ENCODE measurements at regions not wholly inside any gene's neighbourhood (a gene's known extent, or its start where the extent isn't known, plus 50 kb on each side); places are given as distances from the start of the nearest gene placed in this dataset.

DNA sequence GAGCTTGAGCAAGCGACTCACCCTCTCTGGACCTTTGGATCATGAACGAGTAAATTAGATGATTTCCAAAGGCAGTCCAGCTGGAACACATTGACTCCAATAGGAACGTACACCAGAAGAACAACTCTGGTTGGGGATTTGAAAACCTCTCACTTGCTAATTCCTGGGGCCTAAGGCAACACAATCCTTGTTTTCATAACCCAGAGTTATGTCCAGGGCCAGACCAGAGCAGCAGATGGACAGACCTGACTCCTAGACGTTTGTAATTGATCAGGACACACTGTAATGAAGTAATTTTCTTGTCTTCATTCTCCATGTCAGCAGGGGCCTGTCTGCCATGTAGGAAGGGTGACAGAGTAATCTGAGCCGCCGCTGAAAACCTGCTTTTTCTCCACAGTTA is 283.9 kb downstream of the IDS start:
- no peak for DNase-seq (ENCODE audit: low read depth)
- TF ChIP-seq, protein P1, sequence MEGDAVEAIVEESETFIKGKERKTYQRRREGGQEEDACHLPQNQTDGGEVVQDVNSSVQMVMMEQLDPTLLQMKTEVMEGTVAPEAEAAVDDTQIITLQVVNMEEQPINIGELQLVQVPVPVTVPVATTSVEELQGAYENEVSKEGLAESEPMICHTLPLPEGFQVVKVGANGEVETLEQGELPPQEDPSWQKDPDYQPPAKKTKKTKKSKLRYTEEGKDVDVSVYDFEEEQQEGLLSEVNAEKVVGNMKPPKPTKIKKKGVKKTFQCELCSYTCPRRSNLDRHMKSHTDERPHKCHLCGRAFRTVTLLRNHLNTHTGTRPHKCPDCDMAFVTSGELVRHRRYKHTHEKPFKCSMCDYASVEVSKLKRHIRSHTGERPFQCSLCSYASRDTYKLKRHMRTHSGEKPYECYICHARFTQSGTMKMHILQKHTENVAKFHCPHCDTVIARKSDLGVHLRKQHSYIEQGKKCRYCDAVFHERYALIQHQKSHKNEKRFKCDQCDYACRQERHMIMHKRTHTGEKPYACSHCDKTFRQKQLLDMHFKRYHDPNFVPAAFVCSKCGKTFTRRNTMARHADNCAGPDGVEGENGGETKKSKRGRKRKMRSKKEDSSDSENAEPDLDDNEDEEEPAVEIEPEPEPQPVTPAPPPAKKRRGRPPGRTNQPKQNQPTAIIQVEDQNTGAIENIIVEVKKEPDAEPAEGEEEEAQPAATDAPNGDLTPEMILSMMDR (conservative IDR thresholded peaks at IDR 0.05; ENCODE audit: low read depth, low read length) = no peak
- H3K4me3 ChIP-seq (ENCODE audit: low read depth, low read length) = no peak overlapping the region

DNA sequence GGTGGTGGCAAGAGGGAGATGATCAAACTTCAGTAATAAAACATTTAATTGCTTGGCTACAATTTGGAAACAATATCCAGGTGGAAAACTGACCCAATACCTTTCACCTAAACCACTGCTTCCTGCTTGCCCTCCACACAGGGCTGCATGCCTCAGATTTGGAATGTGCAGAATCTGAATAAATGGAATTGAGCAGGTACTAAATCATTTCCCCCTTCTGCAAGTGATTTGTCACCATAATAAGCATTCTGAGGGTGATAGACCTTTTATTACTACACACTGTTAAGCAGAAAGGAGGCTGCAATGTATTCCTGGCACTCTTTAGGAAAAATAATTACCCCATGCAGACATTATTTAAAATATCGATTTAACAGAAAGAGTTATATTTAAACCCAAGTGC is 291.8 kb downstream of the IDS start:
- no peak overlapping the region for H3K4me3 ChIP-seq (ENCODE audit: low read depth, low read length)
- TF ChIP-seq, protein P1 (conservative IDR thresholded peaks at IDR 0.05; ENCODE audit: low read depth, low read length) = no peak
- no peak for DNase-seq (ENCODE audit: low read depth)

DNA sequence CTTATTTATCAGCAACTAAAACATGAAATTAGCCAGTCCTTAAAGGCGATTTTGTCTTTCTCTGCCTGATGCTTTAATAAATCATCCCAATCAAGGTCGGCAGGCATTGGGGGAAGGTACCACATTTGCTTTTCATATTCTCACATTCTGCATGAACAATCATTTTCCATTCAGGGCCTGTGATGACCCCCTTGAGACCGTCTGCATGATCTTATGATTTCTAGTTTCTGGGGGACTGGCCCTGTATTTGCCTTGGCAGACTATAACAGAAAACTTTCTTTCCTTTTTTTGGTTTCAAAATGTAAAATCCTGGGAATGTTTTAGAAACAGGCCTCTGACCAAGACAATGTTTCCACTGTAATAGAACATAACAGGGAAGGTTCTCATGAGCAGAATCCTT is 296.8 kb downstream of the IDS start:
- no peak overlapping the region for H3K4me3 ChIP-seq (ENCODE audit: low read depth, low read length)
- TF ChIP-seq, protein P1 (conservative IDR thresholded peaks at IDR 0.05; ENCODE audit: low read depth, low read length) = no peak
- no peak for DNase-seq (ENCODE audit: low read depth)

DNA sequence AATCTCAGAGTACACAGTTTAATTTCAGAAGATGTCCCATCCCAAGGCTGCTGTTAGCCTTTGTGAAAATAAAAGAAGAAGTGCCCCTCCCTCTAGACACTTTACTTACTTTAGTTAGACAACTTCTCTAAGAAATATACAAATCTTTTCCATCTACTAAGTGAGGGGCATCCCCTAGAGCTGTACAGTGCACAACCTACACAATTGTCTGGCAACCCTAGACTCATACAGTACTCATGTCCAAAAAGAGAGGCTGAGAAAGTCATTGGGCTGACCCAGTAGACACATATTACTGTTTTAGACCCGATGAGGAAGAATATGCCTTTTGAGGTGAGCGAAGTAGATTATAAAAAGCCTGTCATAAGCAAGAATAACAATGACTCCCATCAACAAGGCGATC is 297.6 kb downstream of the IDS start:
- no peak overlapping the region for H3K4me3 ChIP-seq (ENCODE audit: low read depth, low read length)
- DNase-seq (ENCODE audit: low read depth) = no peak
- TF ChIP-seq, protein P1 (conservative IDR thresholded peaks at IDR 0.05; ENCODE audit: low read depth, low read length) = no peak

DNA sequence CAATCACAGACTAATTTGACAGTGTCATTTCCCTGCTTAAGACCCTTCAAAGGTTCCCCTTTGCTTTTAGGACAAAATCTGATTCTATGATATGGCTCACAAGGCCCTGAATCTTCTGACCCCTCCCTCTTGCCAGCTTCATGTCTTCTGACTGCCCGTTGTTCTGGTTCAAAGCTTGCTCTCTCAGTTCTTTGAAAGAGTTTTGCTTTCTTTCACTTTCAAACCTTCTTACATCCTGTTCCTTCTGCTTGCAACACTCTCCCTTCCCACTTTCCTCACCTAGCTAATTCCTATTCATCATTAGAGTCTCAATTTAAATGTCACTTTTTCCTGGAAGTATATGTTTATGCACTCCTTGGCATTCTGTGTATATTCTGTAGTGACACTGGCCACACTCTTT is 299.2 kb downstream of the IDS start:
- DNase-seq (ENCODE audit: low read depth) = no peak
- no peak overlapping the region for H3K4me3 ChIP-seq (ENCODE audit: low read depth, low read length)
- TF ChIP-seq, protein P1 (conservative IDR thresholded peaks at IDR 0.05; ENCODE audit: low read depth, low read length) = no peak

DNA sequence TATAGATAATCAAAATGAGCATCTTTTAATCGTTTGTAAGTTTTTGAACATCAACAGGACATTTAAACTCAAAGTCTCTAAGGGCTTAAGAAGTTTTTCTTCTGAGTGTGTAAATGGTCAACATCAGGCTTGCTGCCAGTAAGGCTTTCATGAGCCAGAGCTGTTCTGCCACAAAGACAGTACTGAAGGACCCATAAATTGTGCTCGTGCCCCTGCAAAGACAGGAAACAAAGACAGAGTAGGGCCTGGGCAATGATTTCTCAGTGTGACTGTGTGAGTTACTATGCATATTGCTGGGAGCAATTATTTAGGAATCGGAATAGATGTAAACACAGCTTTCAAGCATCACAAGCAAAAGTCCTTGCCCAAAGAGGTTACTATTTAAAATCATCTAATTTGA is 300.0 kb downstream of the IDS start:
- no peak overlapping the region for H3K4me3 ChIP-seq (ENCODE audit: low read depth, low read length)
- TF ChIP-seq, protein P1 (conservative IDR thresholded peaks at IDR 0.05; ENCODE audit: low read depth, low read length) = no peak
- DNase-seq (ENCODE audit: low read depth) = no peak

DNA sequence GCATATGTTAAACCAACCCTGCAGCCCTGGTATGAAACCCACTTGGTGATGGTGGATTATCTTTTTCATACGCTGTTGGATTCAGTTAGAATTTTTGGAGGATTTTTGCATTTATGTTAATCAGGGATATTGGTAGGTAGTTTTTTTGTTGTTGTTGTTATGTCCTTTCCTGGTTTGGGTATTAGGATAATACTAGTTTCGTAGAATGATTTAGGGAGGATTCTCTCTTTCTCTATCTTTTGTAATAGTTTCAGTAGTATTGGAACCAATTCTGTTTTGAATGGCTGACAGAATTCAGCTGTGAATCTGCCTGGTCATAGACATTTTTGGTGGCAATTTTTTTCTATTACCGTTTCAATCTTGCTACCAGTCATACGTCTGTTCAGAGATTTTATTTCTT is 305.4 kb downstream of the IDS start:
- TF ChIP-seq, protein P1 (conservative IDR thresholded peaks at IDR 0.05; ENCODE audit: low read depth, low read length) = no peak
- DNase-seq (ENCODE audit: low read depth) = no peak
- no peak overlapping the region for H3K4me3 ChIP-seq (ENCODE audit: low read depth, low read length)

Measured in epithelial cell of proximal tubule (primary cell).